ENCODE measurements at regions not wholly inside any gene's neighbourhood (a gene's known extent, or its start where the extent isn't known, plus 50 kb on each side); places are given as distances from the start of the nearest gene placed in this dataset.

- TF ChIP-seq ZC3H10 (CRISPR knock-in tag; IDR thresholded peaks at IDR 0.05) (no peak), ZNF565 (CRISPR knock-in tag; conservative IDR thresholded peaks at IDR 0.05; ENCODE audit: low read depth) (no peak), ARNTL (CRISPR knock-in tag; IDR thresholded peaks at IDR 0.05; ENCODE audit: borderline replicate concordance, low read depth) (no peak), CREB5 (CRISPR knock-in tag; IDR thresholded peaks at IDR 0.05; ENCODE audit: low read depth) (no peak), BACH2 (CRISPR knock-in tag; IDR thresholded peaks at IDR 0.05; ENCODE audit: borderline replicate concordance) (no peak)
Measured at GRCh38 chr4:138674209-138674608, 341.4 kb upstream of the NOCT start.

All from SK-N-SH treated with all-trans-retinoic acid at 6 μM for 48 hours (cell line).